ENCODE measurements at regions not wholly inside any gene's neighbourhood (a gene's known extent, or its start where the extent isn't known, plus 50 kb on each side); places are given as distances from the start of the nearest gene placed in this dataset.
"Not testable (repeated sequence)": the region's sequence is repeated elsewhere in the genome, so short reads cannot be mapped to it uniquely, and the experiment has no call there.

DNA sequence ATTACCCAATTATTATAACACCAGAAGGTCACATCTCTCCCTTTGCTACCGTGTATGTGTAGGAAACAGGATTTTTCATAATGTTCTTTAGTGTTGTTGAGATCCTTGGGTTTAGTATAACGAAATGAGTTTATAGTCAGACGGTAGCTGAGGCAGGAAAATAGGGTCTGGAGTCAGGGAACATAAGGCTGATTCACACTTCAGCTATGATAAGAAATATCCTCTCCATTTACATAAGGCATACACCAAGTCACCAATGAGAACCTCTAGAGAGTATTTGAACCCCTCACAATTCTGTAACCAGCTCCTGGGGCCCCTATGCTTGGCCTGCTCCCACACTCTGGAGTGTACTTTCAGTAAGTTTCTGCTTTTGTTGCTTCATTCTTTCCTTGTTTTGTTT, 58.9 kb upstream of the ANKH start:
- H3K27ac ChIP-seq: no peak overlapping the region
- H3K4me2 ChIP-seq (ENCODE audit: low read length): no peak overlapping the region
- H3K36me3 ChIP-seq (ENCODE audit: control insufficient read depth, insufficient read depth, low read length): no peaks in the 10 kb centered on the region
- no peaks in the 10 kb centered on the region for H3K4me1 ChIP-seq
- H3K9ac ChIP-seq: no peak overlapping the region
- H2AFZ ChIP-seq: no peak overlapping the region
- no peaks in the 10 kb centered on the region for H3K79me2 ChIP-seq
- no peak overlapping the region for H3K4me3 ChIP-seq (ENCODE audit: low read depth, low read length)
- no peaks in the 10 kb centered on the region for H3K9me3 ChIP-seq (ENCODE audit: control insufficient read depth, low read length)
- TF ChIP-seq, protein P1, sequence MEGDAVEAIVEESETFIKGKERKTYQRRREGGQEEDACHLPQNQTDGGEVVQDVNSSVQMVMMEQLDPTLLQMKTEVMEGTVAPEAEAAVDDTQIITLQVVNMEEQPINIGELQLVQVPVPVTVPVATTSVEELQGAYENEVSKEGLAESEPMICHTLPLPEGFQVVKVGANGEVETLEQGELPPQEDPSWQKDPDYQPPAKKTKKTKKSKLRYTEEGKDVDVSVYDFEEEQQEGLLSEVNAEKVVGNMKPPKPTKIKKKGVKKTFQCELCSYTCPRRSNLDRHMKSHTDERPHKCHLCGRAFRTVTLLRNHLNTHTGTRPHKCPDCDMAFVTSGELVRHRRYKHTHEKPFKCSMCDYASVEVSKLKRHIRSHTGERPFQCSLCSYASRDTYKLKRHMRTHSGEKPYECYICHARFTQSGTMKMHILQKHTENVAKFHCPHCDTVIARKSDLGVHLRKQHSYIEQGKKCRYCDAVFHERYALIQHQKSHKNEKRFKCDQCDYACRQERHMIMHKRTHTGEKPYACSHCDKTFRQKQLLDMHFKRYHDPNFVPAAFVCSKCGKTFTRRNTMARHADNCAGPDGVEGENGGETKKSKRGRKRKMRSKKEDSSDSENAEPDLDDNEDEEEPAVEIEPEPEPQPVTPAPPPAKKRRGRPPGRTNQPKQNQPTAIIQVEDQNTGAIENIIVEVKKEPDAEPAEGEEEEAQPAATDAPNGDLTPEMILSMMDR (IDR thresholded peaks at IDR 0.05): no peak
- no peaks in the 10 kb centered on the region for H3K27me3 ChIP-seq (ENCODE audit: control insufficient read depth, insufficient read depth, low read length)

DNA sequence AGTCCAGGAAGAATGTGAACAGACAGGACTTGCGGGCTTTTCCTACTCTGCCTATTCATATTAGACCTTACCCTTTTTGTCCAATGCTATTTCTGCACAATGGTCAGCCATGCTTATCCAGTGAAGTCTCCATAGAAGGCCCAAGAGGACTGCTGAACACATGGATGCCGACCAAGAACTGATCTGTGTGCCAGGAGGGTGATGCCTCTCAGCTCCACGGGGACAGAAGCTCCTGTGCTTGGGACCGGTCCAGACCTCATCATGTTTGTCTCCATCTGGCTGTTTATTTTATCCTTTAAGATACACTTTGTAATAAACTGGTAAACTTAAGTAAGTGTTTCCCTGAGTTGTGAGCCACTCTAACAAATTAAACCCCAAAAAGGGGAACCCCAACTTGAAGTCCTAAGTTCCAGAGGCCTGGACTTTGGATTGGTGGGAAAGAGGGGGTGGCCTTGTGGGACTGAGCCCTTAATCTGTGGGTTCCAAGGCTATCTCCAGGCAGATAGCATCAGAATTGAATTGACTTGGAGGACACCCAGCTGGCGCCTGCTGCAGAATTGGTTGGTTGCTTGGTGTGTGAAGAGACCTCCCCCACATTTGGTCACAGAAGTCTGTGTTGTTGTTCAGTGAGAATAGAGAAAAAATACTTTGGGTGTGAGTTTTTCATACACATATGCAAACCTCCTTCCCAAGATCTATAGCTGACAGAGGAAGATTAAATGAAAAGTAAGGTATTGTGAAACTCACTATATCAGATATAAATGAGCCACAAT, 57.9 kb upstream of the ANKH start:
- TF ChIP-seq, protein P1 (IDR thresholded peaks at IDR 0.05): no peak
- Histone ChIP-seq H3K4me2 (ENCODE audit: low read length) (no peak overlapping the region), H2AFZ (no peak overlapping the region), H3K27me3 (ENCODE audit: control insufficient read depth, insufficient read depth, low read length) (no peaks in the 10 kb centered on the region), H3K4me1 (no peaks in the 10 kb centered on the region), H3K27ac (no peak overlapping the region), H3K9me3 (ENCODE audit: control insufficient read depth, low read length) (no peaks in the 10 kb centered on the region), H3K36me3 (ENCODE audit: control insufficient read depth, insufficient read depth, low read length) (no peaks in the 10 kb centered on the region), H3K79me2 (no peaks in the 10 kb centered on the region), H3K4me3 (ENCODE audit: low read depth, low read length) (no peak overlapping the region), H3K9ac (no peak overlapping the region)

DNA sequence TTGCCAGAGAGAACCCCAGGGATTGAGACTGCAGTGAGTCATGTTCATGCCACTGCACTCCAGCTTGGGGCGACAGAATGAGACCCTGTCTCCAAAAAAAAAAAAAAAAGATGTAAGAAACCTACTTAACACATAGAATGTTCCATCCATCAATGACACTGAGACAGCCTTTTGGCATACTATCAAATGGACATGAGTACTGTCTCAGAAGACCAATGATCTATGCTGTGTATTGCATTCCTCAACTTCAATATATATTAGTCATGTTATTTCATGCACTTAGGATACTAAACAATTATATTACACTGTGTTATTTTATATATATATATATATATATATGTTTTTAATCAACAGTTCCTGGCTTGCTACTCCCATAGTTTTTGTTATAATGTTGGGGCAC, 57.1 kb upstream of the ANKH start:
- no peak overlapping the region for H3K9ac ChIP-seq
- H2AFZ ChIP-seq: no peak overlapping the region
- no peak overlapping the region for H3K4me3 ChIP-seq (ENCODE audit: low read depth, low read length)
- no peaks in the 10 kb centered on the region for H3K9me3 ChIP-seq (ENCODE audit: control insufficient read depth, low read length)
- H3K27me3 ChIP-seq (ENCODE audit: control insufficient read depth, insufficient read depth, low read length): no peaks in the 10 kb centered on the region
- H3K36me3 ChIP-seq (ENCODE audit: control insufficient read depth, insufficient read depth, low read length): no peaks in the 10 kb centered on the region
- H3K4me1 ChIP-seq: no peaks in the 10 kb centered on the region
- no peak overlapping the region for H3K4me2 ChIP-seq (ENCODE audit: low read length)
- TF ChIP-seq, protein P1 (IDR thresholded peaks at IDR 0.05): no peak
- H3K27ac ChIP-seq: no peak overlapping the region
- H3K79me2 ChIP-seq: no peaks in the 10 kb centered on the region

DNA sequence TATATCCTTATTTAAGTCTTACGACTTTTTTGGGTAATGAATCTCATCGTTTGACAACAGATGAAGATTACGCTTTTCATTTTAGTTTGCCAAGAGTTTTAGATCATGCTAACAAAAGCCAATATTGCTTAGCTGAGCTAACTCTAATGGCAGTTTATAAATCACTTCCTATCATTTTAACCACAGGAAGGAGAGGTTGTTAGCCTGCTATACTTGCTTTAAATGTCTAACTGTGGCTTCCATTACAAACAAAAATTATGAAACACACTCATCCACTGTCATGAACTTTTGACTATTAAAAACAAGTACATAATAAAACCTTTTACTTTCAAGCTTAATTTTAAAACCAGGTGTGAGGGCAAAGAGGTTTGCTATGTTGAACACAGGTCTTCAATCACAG, 53.7 kb upstream of the ANKH start:
- Histone ChIP-seq H3K79me2 (no peaks in the 10 kb centered on the region), H3K4me1 (no peaks in the 10 kb centered on the region), H3K27me3 (ENCODE audit: control insufficient read depth, insufficient read depth, low read length) (no peaks in the 10 kb centered on the region), H3K4me2 (ENCODE audit: low read length) (no peak overlapping the region), H3K9ac (no peak overlapping the region), H3K27ac (no peak overlapping the region), H3K9me3 (ENCODE audit: control insufficient read depth, low read length) (no peaks in the 10 kb centered on the region), H3K4me3 (ENCODE audit: low read depth, low read length) (no peak overlapping the region), H3K36me3 (ENCODE audit: control insufficient read depth, insufficient read depth, low read length) (no peaks in the 10 kb centered on the region), H2AFZ (no peak overlapping the region)
- TF ChIP-seq, protein P1 (IDR thresholded peaks at IDR 0.05): no peak

DNA sequence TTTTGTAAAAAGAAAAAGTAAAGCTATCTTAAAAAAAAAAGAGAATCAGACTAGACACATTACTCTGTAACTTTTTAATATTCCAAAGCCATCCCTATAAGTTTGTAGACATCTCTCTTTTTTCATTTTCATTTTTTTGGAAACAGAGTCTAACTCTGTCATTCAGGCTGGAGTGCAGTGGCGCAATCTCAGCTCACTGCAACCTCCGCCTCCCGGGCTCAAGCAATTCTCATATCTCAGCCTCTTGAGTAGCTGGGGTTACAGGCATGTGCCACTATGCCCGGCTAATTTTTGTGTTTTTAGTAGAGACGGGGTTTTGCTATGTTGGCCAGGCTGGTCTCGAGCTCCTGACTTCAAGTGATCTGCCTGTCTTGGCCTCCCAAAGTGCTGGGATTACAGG, 51.4 kb upstream of the ANKH start:
- H3K36me3 ChIP-seq (ENCODE audit: control insufficient read depth, insufficient read depth, low read length); H3K27ac ChIP-seq; H3K79me2 ChIP-seq; H3K27me3 ChIP-seq (ENCODE audit: control insufficient read depth, insufficient read depth, low read length); H3K4me2 ChIP-seq (ENCODE audit: low read length); H3K9me3 ChIP-seq (ENCODE audit: control insufficient read depth, low read length); H3K9ac ChIP-seq; H2AFZ ChIP-seq; H3K4me3 ChIP-seq (ENCODE audit: low read depth, low read length); H3K4me1 ChIP-seq: not testable (repeated sequence)
